Neural cell (in vitro differentiated cells): ENCODE measurements at regions not wholly inside any gene's neighbourhood (a gene's known extent, or its start where the extent isn't known, plus 50 kb on each side); places are given as distances from the start of the nearest gene placed in this dataset.

Source experiments
- H2AFZ ChIP-seq: fragments of 200-600, 300-800 bp; sonication (generic), shearing (Covaris generic); 2 replicates; pipeline ENCODE4 v1.6.0; 2014; ENCODE audit warnings: low read depth, mild to moderate bottlenecking, antibody characterized with exemption, low read length, moderate library complexity
- H3F3A ChIP-seq: fragments of 200-600 bp; shearing (Covaris generic); 2 replicates; pipeline ENCODE4 v1.6.1; 2016; ENCODE audit warnings: mild to moderate bottlenecking, moderate library complexity, mixed read lengths, antibody characterized with exemption, low read length; ENCODE audit not compliant: insufficient read depth, poor library complexity, severe bottlenecking
- H3K27ac ChIP-seq: fragments of 200-600, 300-800 bp; sonication (generic), shearing (Covaris generic); 2 replicates; pipeline ENCODE4 v1.5.1; 2014; ENCODE audit warnings: mild to moderate bottlenecking, low read length, moderate library complexity
- H3K27me3 ChIP-seq: fragments of 300-800, 200-600 bp; sonication (generic), shearing (Covaris generic); 2 replicates; pipeline ENCODE4 v1.6.0; 2014; ENCODE audit warnings: mild to moderate bottlenecking, low read depth, low read length, moderate library complexity; ENCODE audit not compliant: insufficient read depth
- H3K36me3 ChIP-seq: fragments of 300-800, 200-600 bp; sonication (generic), shearing (Covaris generic); 2 replicates; pipeline ENCODE4 v1.5.1; 2014; ENCODE audit warnings: mild to moderate bottlenecking, antibody characterized with exemption, low read length, moderate library complexity; ENCODE audit not compliant: insufficient read depth
- H3K4me2 ChIP-seq: fragments of 300-800, 200-600 bp; sonication (generic), shearing (Covaris generic); 2 replicates; pipeline ENCODE4 v1.6.0; 2014; ENCODE audit warnings: mild to moderate bottlenecking, low read length
- H3K4me3 ChIP-seq: fragments of 300-800, 200-600 bp; sonication (generic), shearing (Covaris generic); 2 replicates; pipeline ENCODE4 v1.5.1; 2014; ENCODE audit warnings: mild to moderate bottlenecking, low read length, moderate library complexity
- H3K79me2 ChIP-seq: fragments of 200-600 bp; shearing (Covaris generic); replicated peaks from 2 replicates; pipeline ENCODE4 v1.6.0; 2014; ENCODE audit warnings: mild to moderate bottlenecking, low read length, moderate library complexity; ENCODE audit not compliant: insufficient read depth
- H3K9ac ChIP-seq: fragments of 300-800, 200-600 bp; sonication (generic), shearing (Covaris generic); 2 replicates; pipeline ENCODE4 v1.6.1; 2016; ENCODE audit warnings: mild to moderate bottlenecking, low read length, mixed read lengths
- H3K9me2 ChIP-seq: fragments of 200-600 bp; shearing (Covaris generic); 2 replicates; pipeline ENCODE4 v1.6.1; 2016; ENCODE audit warnings: mild to moderate bottlenecking, low read length, mixed read lengths; ENCODE audit not compliant: insufficient read depth
- H3K9me3 ChIP-seq: fragments of 200-600, 300-800 bp; sonication (generic), shearing (Covaris generic); 2 replicates; pipeline ENCODE4 v1.6.1; 2016; ENCODE audit warnings: mild to moderate bottlenecking, mixed run types, low read length, moderate library complexity, mixed read lengths
- H4K20me1 ChIP-seq: fragments of 200-600 bp; shearing (Covaris generic); 2 replicates; pipeline ENCODE4 v1.6.1; 2016; ENCODE audit warnings: mild to moderate bottlenecking, mixed run types; ENCODE audit not compliant: insufficient read depth
- EP300 ChIP-seq: fragments of 450-650 bp; conservative IDR thresholded peaks from 2 replicates; pipeline ENCODE4 v1.6.1; 2014; ENCODE audit warnings: antibody characterized with exemption, mild to moderate bottlenecking, moderate library complexity; ENCODE audit not compliant: poor library complexity, severe bottlenecking
- EZH2 ChIP-seq: fragments of 200-600, 300-800 bp; shearing (Covaris generic), sonication (generic); IDR thresholded peaks from 2 replicates; pipeline ENCODE4 v1.6.1; 2014; ENCODE audit warnings: antibody characterized with exemption, low read length, borderline replicate concordance, mild to moderate bottlenecking; ENCODE audit not compliant: insufficient read depth, poor library complexity, severe bottlenecking
- MXI1 ChIP-seq: fragments of 450-650 bp; conservative IDR thresholded peaks from 2 replicates; pipeline ENCODE4 v1.6.1; 2014; ENCODE audit warnings: antibody characterized with exemption, mild to moderate bottlenecking; ENCODE audit not compliant: poor library complexity, severe bottlenecking
- POLR2AphosphoS5 ChIP-seq: IDR thresholded peaks from 2 replicates; pipeline ENCODE4 v1.6.1; 2012
- RAD21 ChIP-seq: fragments of 450-650 bp; conservative IDR thresholded peaks from 2 replicates; pipeline ENCODE4 v1.6.1; 2014; ENCODE audit warnings: antibody characterized with exemption, mild to moderate bottlenecking, moderate library complexity
- SMC3 ChIP-seq: fragments of 450-650 bp; conservative IDR thresholded peaks from 2 replicates; pipeline ENCODE4 v1.6.1; 2014; ENCODE audit warnings: antibody characterized with exemption, mild to moderate bottlenecking, moderate library complexity; ENCODE audit not compliant: poor library complexity
- TAF1 ChIP-seq: IDR thresholded peaks from 2 replicates; pipeline ENCODE4 v1.6.1; 2012; ENCODE audit warnings: low read depth
- TF ChIP-seq, protein P1 (sequence below): IDR thresholded peaks from 2 replicates; pipeline ENCODE4 v1.6.1; 2012; ENCODE audit warnings: borderline replicate concordance
- TF ChIP-seq, protein P2 (sequence below): fragments of 450-650 bp; IDR thresholded peaks from 2 replicates; pipeline ENCODE4 v1.5.1; 2014; ENCODE audit warnings: antibody characterized with exemption, mild to moderate bottlenecking, moderate library complexity; ENCODE audit not compliant: poor library complexity, severe bottlenecking

DNA sequence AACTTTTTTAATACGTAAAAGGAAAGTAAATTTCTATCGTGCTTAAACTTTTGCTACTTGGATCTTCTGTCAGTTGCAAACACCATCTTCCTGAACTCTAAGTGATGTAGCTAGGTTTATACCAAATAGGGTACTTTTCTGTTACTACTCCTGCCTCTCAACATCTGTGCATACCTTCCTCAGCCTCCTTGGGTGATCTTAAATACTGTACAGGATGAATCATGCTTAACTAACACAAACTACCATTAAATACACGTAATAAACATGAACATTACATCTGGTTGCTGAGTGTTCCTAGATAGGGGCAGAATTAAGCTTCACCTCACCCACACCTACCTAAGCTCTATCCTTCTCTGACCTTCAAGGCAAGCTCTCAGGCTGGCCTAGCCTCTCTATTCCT is 398.0 kb downstream of the TXNL1 start:
- no peak overlapping the region for H3K4me2 ChIP-seq
- H3K4me3 ChIP-seq = no peak overlapping the region
- H3K79me2 ChIP-seq = no peaks in the 10 kb centered on the region
- H3K27me3 ChIP-seq = no peaks in the 10 kb centered on the region
- no peaks in the 10 kb centered on the region for H3K9me2 ChIP-seq
- TF ChIP-seq EZH2 = no peak
- TF ChIP-seq MXI1 = no peak
- no peak for TF ChIP-seq TAF1
- no peak for TF ChIP-seq POLR2AphosphoS5
- no peak for TF ChIP-seq SMC3
- TF ChIP-seq, protein P1, sequence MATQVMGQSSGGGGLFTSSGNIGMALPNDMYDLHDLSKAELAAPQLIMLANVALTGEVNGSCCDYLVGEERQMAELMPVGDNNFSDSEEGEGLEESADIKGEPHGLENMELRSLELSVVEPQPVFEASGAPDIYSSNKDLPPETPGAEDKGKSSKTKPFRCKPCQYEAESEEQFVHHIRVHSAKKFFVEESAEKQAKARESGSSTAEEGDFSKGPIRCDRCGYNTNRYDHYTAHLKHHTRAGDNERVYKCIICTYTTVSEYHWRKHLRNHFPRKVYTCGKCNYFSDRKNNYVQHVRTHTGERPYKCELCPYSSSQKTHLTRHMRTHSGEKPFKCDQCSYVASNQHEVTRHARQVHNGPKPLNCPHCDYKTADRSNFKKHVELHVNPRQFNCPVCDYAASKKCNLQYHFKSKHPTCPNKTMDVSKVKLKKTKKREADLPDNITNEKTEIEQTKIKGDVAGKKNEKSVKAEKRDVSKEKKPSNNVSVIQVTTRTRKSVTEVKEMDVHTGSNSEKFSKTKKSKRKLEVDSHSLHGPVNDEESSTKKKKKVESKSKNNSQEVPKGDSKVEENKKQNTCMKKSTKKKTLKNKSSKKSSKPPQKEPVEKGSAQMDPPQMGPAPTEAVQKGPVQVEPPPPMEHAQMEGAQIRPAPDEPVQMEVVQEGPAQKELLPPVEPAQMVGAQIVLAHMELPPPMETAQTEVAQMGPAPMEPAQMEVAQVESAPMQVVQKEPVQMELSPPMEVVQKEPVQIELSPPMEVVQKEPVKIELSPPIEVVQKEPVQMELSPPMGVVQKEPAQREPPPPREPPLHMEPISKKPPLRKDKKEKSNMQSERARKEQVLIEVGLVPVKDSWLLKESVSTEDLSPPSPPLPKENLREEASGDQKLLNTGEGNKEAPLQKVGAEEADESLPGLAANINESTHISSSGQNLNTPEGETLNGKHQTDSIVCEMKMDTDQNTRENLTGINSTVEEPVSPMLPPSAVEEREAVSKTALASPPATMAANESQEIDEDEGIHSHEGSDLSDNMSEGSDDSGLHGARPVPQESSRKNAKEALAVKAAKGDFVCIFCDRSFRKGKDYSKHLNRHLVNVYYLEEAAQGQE = no peak
- TF ChIP-seq, protein P2, sequence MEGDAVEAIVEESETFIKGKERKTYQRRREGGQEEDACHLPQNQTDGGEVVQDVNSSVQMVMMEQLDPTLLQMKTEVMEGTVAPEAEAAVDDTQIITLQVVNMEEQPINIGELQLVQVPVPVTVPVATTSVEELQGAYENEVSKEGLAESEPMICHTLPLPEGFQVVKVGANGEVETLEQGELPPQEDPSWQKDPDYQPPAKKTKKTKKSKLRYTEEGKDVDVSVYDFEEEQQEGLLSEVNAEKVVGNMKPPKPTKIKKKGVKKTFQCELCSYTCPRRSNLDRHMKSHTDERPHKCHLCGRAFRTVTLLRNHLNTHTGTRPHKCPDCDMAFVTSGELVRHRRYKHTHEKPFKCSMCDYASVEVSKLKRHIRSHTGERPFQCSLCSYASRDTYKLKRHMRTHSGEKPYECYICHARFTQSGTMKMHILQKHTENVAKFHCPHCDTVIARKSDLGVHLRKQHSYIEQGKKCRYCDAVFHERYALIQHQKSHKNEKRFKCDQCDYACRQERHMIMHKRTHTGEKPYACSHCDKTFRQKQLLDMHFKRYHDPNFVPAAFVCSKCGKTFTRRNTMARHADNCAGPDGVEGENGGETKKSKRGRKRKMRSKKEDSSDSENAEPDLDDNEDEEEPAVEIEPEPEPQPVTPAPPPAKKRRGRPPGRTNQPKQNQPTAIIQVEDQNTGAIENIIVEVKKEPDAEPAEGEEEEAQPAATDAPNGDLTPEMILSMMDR = no peak
- TF ChIP-seq EP300 = no peak
- no peak for TF ChIP-seq RAD21
- H3K9me3 ChIP-seq = no peaks in the 10 kb centered on the region
- no peaks in the 10 kb centered on the region for H3K36me3 ChIP-seq
- no peak overlapping the region for H3K27ac ChIP-seq
- H4K20me1 ChIP-seq = no peaks in the 10 kb centered on the region
- no peak overlapping the region for H3K9ac ChIP-seq
- no peak overlapping the region for H2AFZ ChIP-seq
- no peaks in the 10 kb centered on the region for H3F3A ChIP-seq

DNA sequence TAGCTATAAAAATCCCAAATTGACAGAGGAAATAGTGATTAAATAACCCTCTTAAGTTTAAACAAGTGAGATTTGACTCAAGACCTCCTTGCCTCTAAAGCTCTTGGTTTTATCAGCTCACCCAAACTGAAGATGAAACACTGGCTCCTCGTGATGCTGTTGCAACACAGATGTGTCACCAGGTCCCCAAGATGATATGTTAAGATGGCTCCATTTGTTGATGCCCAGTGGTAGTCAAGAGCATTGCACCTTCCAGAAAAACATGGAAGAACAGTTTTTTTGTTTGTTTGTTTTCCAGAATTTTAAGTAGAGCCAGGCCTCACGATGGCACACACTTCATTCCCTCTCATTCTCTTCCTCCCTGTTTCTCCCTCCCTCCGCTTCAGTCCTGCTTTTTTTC is 399.8 kb downstream of the TXNL1 start:
- no peaks in the 10 kb centered on the region for H3K9me2 ChIP-seq

More for the DNA sequence above, 399.8 kb downstream of the TXNL1 start:
- TF ChIP-seq EZH2 (no peak), RAD21 (no peak), EP300 (no peak), TAF1 (no peak), MXI1 (no peak)
- Histone ChIP-seq H3K9me3 (no peaks in the 10 kb centered on the region), H3K4me2 (no peak overlapping the region), H3K9ac (no peak overlapping the region), H3K4me3 (no peak overlapping the region), H3K79me2 (no peaks in the 10 kb centered on the region), H2AFZ (no peak overlapping the region), H3K36me3 (no peaks in the 10 kb centered on the region), H4K20me1 (no peaks in the 10 kb centered on the region), H3F3A (no peaks in the 10 kb centered on the region), H3K27ac (no peak overlapping the region), H3K27me3 (no peaks in the 10 kb centered on the region)
